ENCODE measurements at regions not wholly inside any gene's neighbourhood (a gene's known extent, or its start where the extent isn't known, plus 50 kb on each side); places are given as distances from the start of the nearest gene placed in this dataset.

- Histone ChIP-seq H3K4me2 (ENCODE audit: low read length) (no peak overlapping the region), H4K20me1 (ENCODE audit: insufficient read depth, low read length) (no peaks in the 10 kb centered on the region)
These were observed 291.5 kb downstream of the LRATD1 start for GRCh38 chr2:14923820-14924580.

GRCh38 chr2:14925471-14925870, 293.0 kb downstream of the LRATD1 start:
- Histone ChIP-seq H3K4me1 (ENCODE audit: insufficient read depth, low read length, severe bottlenecking) (no peaks in the 10 kb centered on the region), H3F3A (ENCODE audit: insufficient read depth, low read length) (no peaks in the 10 kb centered on the region), H3K27ac (ENCODE audit: low read depth, low read length, poor library complexity, severe bottlenecking) (no peak overlapping the region), H2AFZ (ENCODE audit: low read length) (no peak overlapping the region), H3K9me3 (ENCODE audit: low read length) (no peaks in the 10 kb centered on the region), H3K27me3 (ENCODE audit: insufficient read depth, low read length) (no peaks in the 10 kb centered on the region), H3K36me3 (ENCODE audit: insufficient read depth, low read length) (no peaks in the 10 kb centered on the region), H4K20me1 (ENCODE audit: insufficient read depth, low read length) (no peaks in the 10 kb centered on the region), H3K4me2 (ENCODE audit: low read length) (no peak overlapping the region), H3K9me2 (ENCODE audit: low read depth, low read length) (no peaks in the 10 kb centered on the region), H3K4me3 (ENCODE audit: low read depth, low read length, poor library complexity, severe bottlenecking) (no peak overlapping the region), H3K79me2 (ENCODE audit: insufficient read depth, low read length) (no peaks in the 10 kb centered on the region), H3K9ac (ENCODE audit: low read length) (no peak overlapping the region)
- TF ChIP-seq CTCF (IDR thresholded peaks at IDR 0.05; ENCODE audit: low read length) = no peak

More at GRCh38 chr2:14923820-14924580, 291.5 kb downstream of the LRATD1 start:
- Histone ChIP-seq H3F3A (ENCODE audit: insufficient read depth, low read length) (no peaks in the 10 kb centered on the region), H3K27ac (ENCODE audit: low read depth, low read length, poor library complexity, severe bottlenecking) (no peak overlapping the region), H3K4me1 (ENCODE audit: insufficient read depth, low read length, severe bottlenecking) (no peaks in the 10 kb centered on the region), H3K36me3 (ENCODE audit: insufficient read depth, low read length) (no peaks in the 10 kb centered on the region), H3K9ac (ENCODE audit: low read length) (no peak overlapping the region), H2AFZ (ENCODE audit: low read length) (no peak overlapping the region), H3K9me2 (ENCODE audit: low read depth, low read length) (no peaks in the 10 kb centered on the region), H3K9me3 (ENCODE audit: low read length) (no peaks in the 10 kb centered on the region), H3K27me3 (ENCODE audit: insufficient read depth, low read length) (no peaks in the 10 kb centered on the region), H3K4me3 (ENCODE audit: low read depth, low read length, poor library complexity, severe bottlenecking) (no peak overlapping the region), H3K79me2 (ENCODE audit: insufficient read depth, low read length) (no peaks in the 10 kb centered on the region)
- TF ChIP-seq CTCF (IDR thresholded peaks at IDR 0.05; ENCODE audit: low read length) = no peak
- TF ChIP-seq EZH2 (IDR thresholded peaks at IDR 0.05; ENCODE audit: borderline replicate concordance, low read length) = no peak

GRCh38 chr2:14927021-14927564, 294.6 kb downstream of the LRATD1 start:
- TF ChIP-seq CTCF (IDR thresholded peaks at IDR 0.05; ENCODE audit: low read length) = no peak
- no peak for TF ChIP-seq EZH2 (IDR thresholded peaks at IDR 0.05; ENCODE audit: borderline replicate concordance, low read length)
- Histone ChIP-seq H3K4me2 (ENCODE audit: low read length) (no peak overlapping the region), H3K9me3 (ENCODE audit: low read length) (no peaks in the 10 kb centered on the region), H3K27ac (ENCODE audit: low read depth, low read length, poor library complexity, severe bottlenecking) (no peak overlapping the region), H3K4me1 (ENCODE audit: insufficient read depth, low read length, severe bottlenecking) (no peaks in the 10 kb centered on the region), H4K20me1 (ENCODE audit: insufficient read depth, low read length) (no peaks in the 10 kb centered on the region), H3K9ac (ENCODE audit: low read length) (no peak overlapping the region), H3K79me2 (ENCODE audit: insufficient read depth, low read length) (no peaks in the 10 kb centered on the region), H3K9me2 (ENCODE audit: low read depth, low read length) (no peaks in the 10 kb centered on the region), H2AFZ (ENCODE audit: low read length) (no peak overlapping the region), H3K27me3 (ENCODE audit: insufficient read depth, low read length) (no peaks in the 10 kb centered on the region), H3K36me3 (ENCODE audit: insufficient read depth, low read length) (no peaks in the 10 kb centered on the region), H3F3A (ENCODE audit: insufficient read depth, low read length) (no peaks in the 10 kb centered on the region), H3K4me3 (ENCODE audit: low read depth, low read length, poor library complexity, severe bottlenecking) (no peak overlapping the region)

All from OCI-LY1 (cell line).